HG03378 (cell line): ENCODE measurements at regions not wholly inside any gene's neighbourhood (a gene's known extent, or its start where the extent isn't known, plus 50 kb on each side); places are given as distances from the start of the nearest gene placed in this dataset.

Experiments used
- ATAC-seq: cut with Tn5 transposase; IDR thresholded peaks from one replicate; pipeline ENCODE4 v1.9.1; 2021; ENCODE audit warnings: mild to moderate bottlenecking, moderate library complexity; ENCODE audit not compliant: unreplicated experiment

GRCh38 chr2:177143444-177143843 lies 69.2 kb upstream of the HNRNPA3 start:
- ATAC-seq, result no peak

- ATAC-seq, result peak; percentile 58
Observed at GRCh38 chr2:177147093-177147694, 65.4 kb upstream of the HNRNPA3 start.

DNA sequence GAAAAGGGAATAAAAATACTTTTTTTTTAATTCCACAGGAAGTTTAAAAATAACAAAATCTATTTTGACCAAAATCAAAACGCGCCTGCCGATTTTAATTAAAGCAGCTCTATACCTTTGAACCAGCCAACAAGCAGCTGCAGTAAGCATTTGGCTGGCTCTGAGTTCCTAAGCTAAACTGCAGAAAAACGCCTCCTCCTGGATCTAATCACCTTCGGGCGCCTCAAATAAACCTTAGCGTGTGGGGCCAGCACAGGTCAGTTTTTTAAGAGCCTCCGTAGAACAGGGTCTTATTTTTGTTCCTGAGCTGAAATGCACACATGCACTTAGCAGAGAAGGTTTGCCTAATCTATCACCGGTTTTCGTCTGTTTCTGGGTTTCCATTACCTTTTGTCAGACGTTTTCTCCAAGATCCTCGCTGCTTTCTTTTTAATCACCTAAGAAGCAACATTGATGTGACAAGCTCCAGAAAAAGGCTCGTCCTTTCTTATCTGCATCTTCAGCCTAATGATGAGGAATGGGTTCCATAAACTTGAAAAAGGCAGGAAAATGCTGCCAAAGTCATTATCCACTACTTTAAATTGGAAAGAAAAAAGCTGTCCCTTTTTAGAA lies 64.7 kb upstream of the HNRNPA3 start:
- no peak for ATAC-seq

DNA sequence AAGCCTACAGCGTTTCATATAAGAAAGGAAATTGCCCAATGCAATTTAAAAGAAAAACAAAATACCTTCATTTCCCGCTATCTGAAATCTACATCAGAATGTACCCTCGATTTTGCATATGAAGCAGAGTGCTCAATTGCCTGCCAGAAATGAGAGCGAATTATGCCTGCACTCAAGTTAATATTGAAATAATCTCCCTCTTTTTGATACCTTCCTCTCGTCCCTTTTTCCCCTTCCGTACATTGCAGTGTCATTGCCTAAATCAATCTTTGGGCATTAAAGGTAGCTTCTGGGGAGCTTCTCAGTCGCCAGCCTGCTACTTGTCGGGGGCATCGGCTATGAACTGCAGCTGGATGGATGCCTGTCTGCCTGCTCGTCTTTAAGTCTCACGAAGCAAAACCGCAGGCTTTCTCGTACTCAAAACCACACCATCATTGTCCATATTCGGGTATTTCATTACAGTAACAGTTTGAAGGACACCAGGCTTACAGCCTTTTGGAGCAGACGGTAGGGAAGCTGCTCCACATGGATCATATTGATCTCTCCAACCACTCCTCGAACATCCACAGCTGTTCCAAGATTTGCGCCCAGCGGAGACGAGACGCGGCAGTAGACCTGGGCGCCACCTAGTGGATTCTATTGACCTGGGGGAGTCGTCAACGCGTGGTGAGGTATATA lies 64.0 kb upstream of the HNRNPA3 start:
- ATAC-seq, result peak; percentile 79

GRCh38 chr2:177149155-177149503 lies 63.5 kb upstream of the HNRNPA3 start:
- no peak for ATAC-seq

DNA sequence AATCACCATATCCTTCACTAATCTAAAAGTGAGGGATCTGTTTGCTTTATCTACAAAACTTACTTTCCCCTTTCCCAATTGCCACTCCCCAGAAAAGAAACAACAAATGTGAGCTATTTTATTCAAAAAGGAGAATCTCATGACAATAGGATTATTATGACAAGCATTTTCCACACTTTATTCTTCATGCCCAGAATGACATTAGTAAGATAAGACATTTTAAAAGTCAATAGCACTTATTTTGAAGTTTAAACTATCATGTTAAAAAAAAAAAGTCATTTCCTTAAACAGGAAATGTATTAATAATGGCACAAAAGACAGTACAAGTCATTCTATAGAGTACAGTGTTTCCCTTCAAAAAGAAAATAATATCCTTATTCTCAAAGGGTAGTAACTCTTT lies 58.8 kb upstream of the HNRNPA3 start:
- ATAC-seq, result no peak

- ATAC-seq, result no peak
Observed at GRCh38 chr2:177154809-177155208, 57.8 kb upstream of the HNRNPA3 start.

DNA sequence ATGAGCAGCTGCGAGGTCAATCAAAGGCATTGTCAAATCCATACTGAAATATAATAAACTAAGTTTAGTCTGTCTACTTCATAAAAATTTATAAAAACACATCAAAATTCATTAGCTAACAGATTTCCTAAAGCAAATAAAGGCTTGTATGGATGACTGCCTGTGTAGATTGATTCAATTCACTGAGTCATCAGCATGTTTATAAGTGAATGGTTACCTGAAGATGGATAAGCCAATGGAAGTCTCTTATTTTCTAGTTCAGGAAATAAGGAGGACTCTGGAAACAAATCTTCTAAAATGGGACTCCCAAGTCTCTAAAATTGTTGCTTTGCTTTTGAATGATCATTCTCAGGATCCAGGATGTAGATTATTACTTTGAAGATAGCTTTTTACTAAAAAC lies 57.0 kb upstream of the HNRNPA3 start:
- no peak for ATAC-seq

DNA sequence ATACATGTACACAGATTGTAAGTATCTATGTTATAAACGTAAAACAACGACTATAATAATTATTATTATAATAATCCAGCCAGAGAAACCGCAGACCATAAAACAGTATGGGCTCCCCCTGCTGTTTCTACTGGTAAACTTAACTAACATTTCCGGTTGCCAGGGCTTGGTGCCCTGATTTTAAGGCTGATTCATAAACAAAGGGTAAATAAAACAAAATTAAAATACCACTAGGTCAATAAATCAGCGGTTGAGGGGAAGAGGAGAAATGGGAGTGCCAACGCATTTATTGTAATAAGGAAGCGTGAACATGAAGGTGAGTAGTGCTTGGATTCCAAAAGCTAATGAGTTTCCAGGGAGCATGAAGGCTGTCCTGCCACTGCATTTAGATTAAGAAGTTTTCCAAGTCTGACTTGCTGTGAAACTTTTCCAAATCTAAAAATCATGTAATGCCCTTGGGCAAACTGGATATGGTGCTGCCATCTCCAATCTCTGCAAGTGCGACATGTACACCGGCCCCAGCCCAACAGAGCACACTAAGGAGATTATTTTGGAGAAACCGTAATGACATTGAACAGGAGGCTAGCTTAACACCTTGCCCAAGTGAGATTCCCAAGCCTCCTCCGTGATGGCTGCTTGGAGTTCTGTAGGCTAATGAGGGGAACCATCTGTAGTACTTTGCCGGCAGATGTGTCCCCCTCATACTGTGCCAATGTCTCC lies 50.7 kb upstream of the HNRNPA3 start:
- ATAC-seq, result no peak
